ENCODE measurements at regions not wholly inside any gene's neighbourhood (a gene's known extent, or its start where the extent isn't known, plus 50 kb on each side); places are given as distances from the start of the nearest gene placed in this dataset.

DNA sequence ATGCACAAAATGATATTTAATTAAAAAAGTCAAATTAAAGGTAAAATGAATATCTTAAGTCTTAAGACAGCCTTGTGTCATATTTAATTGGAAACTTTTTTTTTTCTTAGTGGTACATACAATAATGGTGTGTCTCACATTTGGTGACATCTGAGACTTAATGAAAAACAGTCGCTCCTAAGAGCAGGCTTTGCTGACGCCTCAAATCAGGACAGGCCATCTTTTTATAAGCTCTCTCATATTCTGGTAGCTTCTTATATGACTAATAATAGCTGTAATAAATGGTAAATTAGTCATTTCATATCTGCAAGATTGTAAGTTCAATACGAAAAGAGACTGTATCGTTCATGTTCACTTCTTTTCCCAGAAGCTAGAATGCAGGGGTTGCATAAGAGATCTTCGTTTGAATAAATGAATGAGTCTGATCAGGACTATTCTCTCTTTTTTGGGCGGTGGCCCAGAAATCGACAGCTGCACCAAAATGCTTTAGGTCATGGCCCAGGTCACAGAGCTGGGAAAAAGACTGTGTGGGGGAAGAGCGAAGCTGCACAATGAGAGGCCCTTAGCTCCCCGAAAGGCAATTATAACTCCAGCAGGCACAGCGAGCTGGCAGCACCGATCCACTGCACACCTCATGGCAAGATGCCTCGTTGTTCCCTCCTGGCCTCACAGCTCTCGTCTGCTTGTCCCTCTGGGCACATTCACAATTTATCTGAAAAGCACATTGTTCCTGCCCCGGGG, 69.4 kb downstream of the NRN1 start:
- Histone ChIP-seq H3K27me3 (ENCODE audit: insufficient read depth, low read length) (peaks cover 2% of the 10 kb centered on the region), H3K36me3 (ENCODE audit: insufficient read depth, low read length) (no peaks in the 10 kb centered on the region), H3K4me3 (ENCODE audit: low read length in 2 of 2) (no peak overlapping the region), H3K9me3 (ENCODE audit: control insufficient read depth in 1 of 2, low read length in 2 of 2) (no peaks in the 10 kb centered on the region), H3K4me1 (ENCODE audit: insufficient read depth, low read length) (no peaks in the 10 kb centered on the region), H3K27ac (ENCODE audit: low read depth, low read length) (no peak overlapping the region)
- DNase-seq = no peak
- intact Hi-C loops (cut with micrococcal nuclease) = no loop called here
- Mint-ChIP-seq H3K4me3 (no peak overlapping the region), H3K9me3 (peaks cover 0 to 6% (median 3%) of the 10 kb centered on the region in 8 donors), H3K27ac (no peak overlapping the region), H3K27me3 (peaks cover 9 to 29% of the 10 kb centered on the region in 2 donors), H3K4me1 (no peaks in the 10 kb centered on the region), H3K36me3 (no peaks in the 10 kb centered on the region)
- POLR2A ChIA-PET (ENCODE audit: partially characterized antibody) = no interaction called here
- CTCF ChIA-PET (ENCODE audit: partially characterized antibody) = interaction anchor here (1.0 to 1.4 kb wide), 2 partner anchors 9 to 14 kb away, joined by 3 read pairs; no protein-coding TSS in a partner anchor

DNA sequence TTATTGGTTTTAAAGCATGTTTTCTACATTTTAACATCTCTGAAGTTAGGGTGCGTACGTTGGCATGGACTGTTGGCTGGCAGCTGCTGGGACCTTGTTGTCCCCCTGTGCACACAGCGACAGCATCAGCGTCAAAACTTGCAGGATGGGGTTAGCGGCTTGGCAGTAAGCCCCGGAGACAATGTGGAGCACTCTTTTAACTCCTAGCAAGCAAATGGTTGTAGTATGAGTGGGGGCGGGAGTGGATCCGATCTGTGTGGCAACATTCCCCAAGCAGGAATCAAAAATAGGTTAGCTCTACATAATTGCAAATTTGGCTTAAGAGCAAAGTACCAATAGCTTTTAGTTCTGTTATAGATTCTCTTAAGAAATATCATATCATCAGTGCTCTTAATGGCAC, 70.1 kb downstream of the NRN1 start:
- Mint-ChIP-seq H3K4me3 (no peak overlapping the region), H3K4me1 (no peaks in the 10 kb centered on the region), H3K27me3 (peaks cover 13 to 31% of the 10 kb centered on the region in 2 donors), H3K27ac (no peak overlapping the region), H3K36me3 (no peaks in the 10 kb centered on the region), H3K9me3 (peaks cover 0 to 5% (median 2%) of the 10 kb centered on the region in 8 donors)
- DNase-seq = no peak
- Histone ChIP-seq H3K36me3 (ENCODE audit: insufficient read depth, low read length) (no peaks in the 10 kb centered on the region), H3K9me3 (ENCODE audit: control insufficient read depth in 1 of 2, low read length in 2 of 2) (no peaks in the 10 kb centered on the region), H3K27ac (ENCODE audit: low read depth, low read length) (no peak overlapping the region), H3K27me3 (ENCODE audit: insufficient read depth, low read length) (peaks cover 4% of the 10 kb centered on the region), H3K4me3 (ENCODE audit: low read length in 2 of 2) (no peak overlapping the region), H3K4me1 (ENCODE audit: insufficient read depth, low read length) (no peaks in the 10 kb centered on the region)
- intact Hi-C loops (cut with micrococcal nuclease) = no loop called here
- CTCF ChIA-PET (ENCODE audit: partially characterized antibody) = interaction anchor here (1.0 to 1.4 kb wide), 2 partner anchors 8 to 14 kb away, joined by 3 read pairs; no protein-coding TSS in a partner anchor
- POLR2A ChIA-PET (ENCODE audit: partially characterized antibody) = no interaction called here

DNA sequence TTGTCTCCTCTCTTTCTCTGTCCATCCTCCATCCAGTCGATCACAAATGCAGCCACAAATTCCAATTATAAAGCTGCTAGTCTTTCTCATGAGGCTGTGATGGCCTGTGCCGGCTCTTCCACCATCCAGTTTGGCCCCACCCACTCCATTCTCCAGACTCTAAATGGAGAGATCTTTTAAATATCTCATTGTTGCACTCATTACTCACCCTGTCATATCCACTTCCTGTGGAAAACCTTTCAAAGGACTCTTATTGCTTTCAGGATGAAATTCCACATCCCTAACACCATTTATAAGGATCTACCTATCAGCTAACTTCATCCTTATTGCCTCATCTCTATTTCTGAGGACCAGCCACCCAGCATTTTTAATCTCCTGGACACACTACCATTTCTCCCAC, 70.6 kb downstream of the NRN1 start:
- Histone ChIP-seq H3K4me3 (ENCODE audit: low read length in 2 of 2) (no peak overlapping the region), H3K9me3 (ENCODE audit: control insufficient read depth in 1 of 2, low read length in 2 of 2) (no peaks in the 10 kb centered on the region), H3K27ac (ENCODE audit: low read depth, low read length) (no peak overlapping the region), H3K36me3 (ENCODE audit: insufficient read depth, low read length) (no peaks in the 10 kb centered on the region), H3K27me3 (ENCODE audit: insufficient read depth, low read length) (peaks cover 4% of the 10 kb centered on the region), H3K4me1 (ENCODE audit: insufficient read depth, low read length) (no peaks in the 10 kb centered on the region)
- Mint-ChIP-seq H3K27ac (no peak overlapping the region), H3K4me1 (no peaks in the 10 kb centered on the region), H3K27me3 (peaks cover 13 to 33% of the 10 kb centered on the region in 2 donors), H3K36me3 (no peaks in the 10 kb centered on the region), H3K9me3 (peaks cover 0 to 5% (median 2%) of the 10 kb centered on the region in 8 donors), H3K4me3 (no peak overlapping the region)
- ChIA-PET POLR2A (ENCODE audit: partially characterized antibody) (no interaction called here), CTCF (ENCODE audit: partially characterized antibody) (interaction anchor here (1.3 to 1.6 kb wide), 3 partner anchors 13 to 465 kb away, joined by 3 to 4 read pairs (median 4); no protein-coding TSS in a partner anchor)
- intact Hi-C loops (cut with micrococcal nuclease) = no loop called here
- DNase-seq = no peak

DNA sequence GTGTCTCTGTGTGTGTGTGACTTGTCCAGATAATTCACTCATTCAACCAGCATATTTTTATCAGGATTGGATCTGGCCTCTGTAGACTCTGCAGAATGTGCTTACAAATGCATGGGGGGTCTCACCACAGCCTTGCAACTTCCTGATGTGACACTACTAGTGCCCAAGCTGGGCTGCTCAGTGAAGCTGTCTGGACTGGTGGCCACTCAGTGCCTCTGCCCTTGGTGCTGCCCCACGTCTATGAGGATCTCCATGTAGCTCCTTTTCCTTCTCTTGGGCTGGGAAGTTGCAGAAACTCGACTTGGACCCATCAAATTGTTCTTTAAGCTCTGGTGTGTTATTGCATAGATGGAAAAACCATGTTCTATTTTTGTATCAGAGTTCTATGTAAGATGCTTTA, 75.8 kb downstream of the NRN1 start:
- H3K9me3 ChIP-seq (ENCODE audit: control insufficient read depth in 1 of 2, low read length in 2 of 2) = no peaks in the 10 kb centered on the region
- POLR2A ChIA-PET (ENCODE audit: partially characterized antibody) = no interaction called here
- H3K4me1 Mint-ChIP-seq = peaks cover 0 to 2% (median 0%) of the 10 kb centered on the region in 4 donors
- H3K9me3 Mint-ChIP-seq = peaks cover 0 to 12% (median 6%) of the 10 kb centered on the region in 8 donors
- no peak overlapping the region for H3K27ac Mint-ChIP-seq
- peaks cover 4% of the 10 kb centered on the region for H3K27me3 ChIP-seq (ENCODE audit: insufficient read depth, low read length)
- no peaks in the 10 kb centered on the region for H3K36me3 ChIP-seq (ENCODE audit: insufficient read depth, low read length)
- DNase-seq = no peak
- H3K4me3 Mint-ChIP-seq = no peak overlapping the region
- peaks cover 17 to 22% of the 10 kb centered on the region in 2 donors for H3K27me3 Mint-ChIP-seq
- H3K4me1 ChIP-seq (ENCODE audit: insufficient read depth, low read length) = no peaks in the 10 kb centered on the region
- intact Hi-C loops (cut with micrococcal nuclease) = no loop called here
- no peak overlapping the region for H3K27ac ChIP-seq (ENCODE audit: low read depth, low read length)
- no peaks in the 10 kb centered on the region for H3K36me3 Mint-ChIP-seq
- no peak overlapping the region for H3K4me3 ChIP-seq (ENCODE audit: low read length in 2 of 2)
- CTCF ChIA-PET (ENCODE audit: partially characterized antibody) = no interaction called here

DNA sequence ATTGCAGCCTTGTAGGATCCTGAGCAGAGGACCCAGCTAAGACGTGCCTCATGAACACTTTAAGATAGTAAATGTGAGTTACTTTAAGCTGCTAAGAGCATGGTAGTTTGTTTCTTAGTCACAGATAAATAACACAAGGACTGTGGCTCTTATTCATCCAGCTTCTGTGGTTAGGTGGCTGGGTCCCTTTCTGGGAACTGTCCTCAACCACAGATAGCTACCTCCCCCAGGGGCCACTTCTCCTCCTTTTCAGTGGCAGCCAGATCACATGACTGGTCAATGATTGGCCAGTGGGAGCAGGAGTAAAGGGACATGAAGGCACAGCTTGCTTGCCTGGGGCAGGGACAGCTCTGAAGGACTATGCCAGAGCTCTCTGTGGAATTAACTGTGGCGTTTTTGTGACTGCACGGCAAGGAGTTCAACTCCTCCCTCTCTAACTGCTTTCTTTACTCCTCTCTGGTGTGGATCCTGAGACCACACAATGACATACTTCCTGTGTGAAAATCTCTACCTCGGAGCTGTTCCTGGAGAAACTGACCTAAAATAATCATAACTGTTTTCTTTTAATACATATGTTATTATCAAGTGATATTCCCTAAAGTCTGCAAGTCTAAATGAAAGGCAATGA, 76.5 kb downstream of the NRN1 start:
- no peak overlapping the region for H3K4me3 ChIP-seq (ENCODE audit: low read length in 2 of 2)
- no peaks in the 10 kb centered on the region for H3K4me1 ChIP-seq (ENCODE audit: insufficient read depth, low read length)
- no peak overlapping the region for H3K27ac Mint-ChIP-seq
- H3K27me3 ChIP-seq (ENCODE audit: insufficient read depth, low read length) = peaks cover 4% of the 10 kb centered on the region
- CTCF ChIA-PET (ENCODE audit: partially characterized antibody) = no interaction called here
- H3K27me3 Mint-ChIP-seq = peaks cover 17 to 19% of the 10 kb centered on the region in 2 donors
- no peaks in the 10 kb centered on the region for H3K9me3 ChIP-seq (ENCODE audit: control insufficient read depth in 1 of 2, low read length in 2 of 2)
- H3K36me3 ChIP-seq (ENCODE audit: insufficient read depth, low read length) = no peaks in the 10 kb centered on the region
- POLR2A ChIA-PET (ENCODE audit: partially characterized antibody) = no interaction called here
- H3K27ac ChIP-seq (ENCODE audit: low read depth, low read length) = no peak overlapping the region
- H3K9me3 Mint-ChIP-seq = peaks cover 0 to 17% (median 7%) of the 10 kb centered on the region in 8 donors
- DNase-seq = no peak
- no peaks in the 10 kb centered on the region for H3K36me3 Mint-ChIP-seq
- peaks cover 0 to 2% (median 0%) of the 10 kb centered on the region in 4 donors for H3K4me1 Mint-ChIP-seq
- H3K4me3 Mint-ChIP-seq = no peak overlapping the region
- intact Hi-C loops (cut with micrococcal nuclease) = no loop called here

DNA sequence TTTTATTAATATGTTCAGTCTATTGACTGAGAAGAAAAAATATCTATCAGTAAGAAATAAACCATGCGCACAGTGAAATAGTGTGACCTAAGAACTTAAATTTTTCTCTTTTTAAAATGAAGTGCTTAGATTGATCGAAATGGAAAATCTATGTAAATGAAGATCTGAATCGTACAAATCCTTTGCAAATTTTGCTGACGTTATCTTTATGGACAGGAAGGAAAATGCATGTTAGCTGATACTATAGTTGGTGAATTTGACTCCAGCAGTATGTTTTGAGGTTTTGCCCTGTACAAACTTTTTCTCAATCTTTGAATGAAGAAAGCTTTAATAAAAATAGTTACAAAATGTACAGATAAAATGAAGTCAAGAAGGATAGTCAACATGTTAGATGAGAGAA, 82.9 kb downstream of the NRN1 start:
- intact Hi-C loops (cut with micrococcal nuclease) = no loop called here
- POLR2A ChIA-PET (ENCODE audit: partially characterized antibody) = no interaction called here
- no peak overlapping the region for H3K27ac ChIP-seq (ENCODE audit: low read depth, low read length)
- no peak overlapping the region for H3K27ac Mint-ChIP-seq
- no peaks in the 10 kb centered on the region for H3K4me1 ChIP-seq (ENCODE audit: insufficient read depth, low read length)
- H3K9me3 Mint-ChIP-seq = peaks cover 3 to 27% (median 17%) of the 10 kb centered on the region in 8 donors
- no peak for DNase-seq
- peaks cover 4 to 6% of the 10 kb centered on the region in 2 donors for H3K36me3 Mint-ChIP-seq
- peaks cover 3 to 9% of the 10 kb centered on the region in 2 donors for H3K27me3 Mint-ChIP-seq
- no peak overlapping the region for H3K4me3 Mint-ChIP-seq
- H3K27me3 ChIP-seq (ENCODE audit: insufficient read depth, low read length) = no peaks in the 10 kb centered on the region
- H3K4me1 Mint-ChIP-seq = no peaks in the 10 kb centered on the region
- no peaks in the 10 kb centered on the region for H3K9me3 ChIP-seq (ENCODE audit: control insufficient read depth in 1 of 2, low read length in 2 of 2)
- H3K36me3 ChIP-seq (ENCODE audit: insufficient read depth, low read length) = no peaks in the 10 kb centered on the region
- H3K4me3 ChIP-seq (ENCODE audit: low read length in 2 of 2) = no peak overlapping the region
- CTCF ChIA-PET (ENCODE audit: partially characterized antibody) = interaction anchor here (1.4 kb wide), 1 partner anchor 11 kb away, joined by 4 read pairs; no protein-coding TSS in a partner anchor

DNA sequence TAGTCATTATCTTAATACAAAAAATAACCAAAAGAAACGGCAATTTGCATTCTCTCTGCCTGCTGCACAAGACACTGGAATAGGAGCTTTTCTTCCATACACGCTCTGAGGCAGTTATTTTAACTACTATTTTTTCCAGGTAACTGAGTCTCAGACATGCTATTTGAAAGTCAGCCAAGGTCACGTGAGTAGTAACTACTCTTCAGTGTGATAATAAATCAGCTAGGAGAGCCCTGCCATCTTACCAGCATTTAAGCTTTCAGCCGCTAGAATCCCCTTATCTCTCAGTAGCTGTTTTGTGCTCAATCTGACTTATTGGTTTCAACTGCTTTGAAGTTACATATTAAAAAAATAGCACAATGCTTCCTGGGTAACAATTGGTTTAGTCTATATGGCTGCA, 84.5 kb downstream of the NRN1 start:
- H3K27me3 Mint-ChIP-seq = peaks cover 3 to 10% of the 10 kb centered on the region in 2 donors
- ChIA-PET POLR2A (ENCODE audit: partially characterized antibody) (no interaction called here), CTCF (ENCODE audit: partially characterized antibody) (no interaction called here)
- Histone ChIP-seq H3K27me3 (ENCODE audit: insufficient read depth, low read length) (no peaks in the 10 kb centered on the region), H3K9me3 (ENCODE audit: control insufficient read depth in 1 of 2, low read length in 2 of 2) (no peaks in the 10 kb centered on the region), H3K4me3 (ENCODE audit: low read length in 2 of 2) (no peak overlapping the region), H3K36me3 (ENCODE audit: insufficient read depth, low read length) (no peaks in the 10 kb centered on the region), H3K4me1 (ENCODE audit: insufficient read depth, low read length) (no peaks in the 10 kb centered on the region), H3K27ac (ENCODE audit: low read depth, low read length) (no peak overlapping the region)
- intact Hi-C loops (cut with micrococcal nuclease) = no loop called here
- DNase-seq = no peak
- H3K4me3 Mint-ChIP-seq = no peak overlapping the region
- no peak overlapping the region for H3K27ac Mint-ChIP-seq
- no peaks in the 10 kb centered on the region for H3K4me1 Mint-ChIP-seq
- peaks cover 4 to 6% of the 10 kb centered on the region in 2 donors for H3K36me3 Mint-ChIP-seq
- H3K9me3 Mint-ChIP-seq = peaks cover 3 to 27% (median 17%) of the 10 kb centered on the region in 8 donors

Data from CD4-positive, alpha-beta memory T cell (primary cell).